ENCODE measurements at regions not wholly inside any gene's neighbourhood (a gene's known extent, or its start where the extent isn't known, plus 50 kb on each side); places are given as distances from the start of the nearest gene placed in this dataset.

- no peak for DNase-seq (ENCODE audit: low read depth in 4 of 4, low spot score in 2 of 4)
Observed at GRCh38 chr3:180528843-180529242, 73.1 kb upstream of the TTC14 start.

GRCh38 chr3:180529778-180530177 is 72.2 kb upstream of the TTC14 start:
- DNase-seq (ENCODE audit: low read depth in 4 of 4, low spot score in 2 of 4) = no peak

DNA sequence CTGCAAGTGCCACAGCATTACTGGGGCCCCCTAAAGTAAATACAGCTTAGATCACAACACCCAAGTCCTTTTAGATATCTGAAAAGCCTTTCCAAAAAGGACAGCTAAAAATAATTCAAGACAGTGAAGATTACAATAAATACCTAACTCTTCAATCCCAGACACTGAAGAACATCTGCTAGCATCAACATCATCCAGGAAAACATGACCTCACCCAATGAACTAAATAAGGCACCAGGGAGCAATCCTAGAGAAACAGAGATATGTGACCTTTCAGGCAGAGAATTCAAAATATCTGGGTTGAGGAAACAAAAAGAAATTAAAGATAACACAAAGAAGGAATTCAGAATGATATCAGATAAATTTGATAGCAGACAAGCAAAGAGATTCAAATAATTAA is 71.7 kb upstream of the TTC14 start:
- DNase-seq (ENCODE audit: low read depth in 4 of 4, low spot score in 2 of 4) = no peak

DNA sequence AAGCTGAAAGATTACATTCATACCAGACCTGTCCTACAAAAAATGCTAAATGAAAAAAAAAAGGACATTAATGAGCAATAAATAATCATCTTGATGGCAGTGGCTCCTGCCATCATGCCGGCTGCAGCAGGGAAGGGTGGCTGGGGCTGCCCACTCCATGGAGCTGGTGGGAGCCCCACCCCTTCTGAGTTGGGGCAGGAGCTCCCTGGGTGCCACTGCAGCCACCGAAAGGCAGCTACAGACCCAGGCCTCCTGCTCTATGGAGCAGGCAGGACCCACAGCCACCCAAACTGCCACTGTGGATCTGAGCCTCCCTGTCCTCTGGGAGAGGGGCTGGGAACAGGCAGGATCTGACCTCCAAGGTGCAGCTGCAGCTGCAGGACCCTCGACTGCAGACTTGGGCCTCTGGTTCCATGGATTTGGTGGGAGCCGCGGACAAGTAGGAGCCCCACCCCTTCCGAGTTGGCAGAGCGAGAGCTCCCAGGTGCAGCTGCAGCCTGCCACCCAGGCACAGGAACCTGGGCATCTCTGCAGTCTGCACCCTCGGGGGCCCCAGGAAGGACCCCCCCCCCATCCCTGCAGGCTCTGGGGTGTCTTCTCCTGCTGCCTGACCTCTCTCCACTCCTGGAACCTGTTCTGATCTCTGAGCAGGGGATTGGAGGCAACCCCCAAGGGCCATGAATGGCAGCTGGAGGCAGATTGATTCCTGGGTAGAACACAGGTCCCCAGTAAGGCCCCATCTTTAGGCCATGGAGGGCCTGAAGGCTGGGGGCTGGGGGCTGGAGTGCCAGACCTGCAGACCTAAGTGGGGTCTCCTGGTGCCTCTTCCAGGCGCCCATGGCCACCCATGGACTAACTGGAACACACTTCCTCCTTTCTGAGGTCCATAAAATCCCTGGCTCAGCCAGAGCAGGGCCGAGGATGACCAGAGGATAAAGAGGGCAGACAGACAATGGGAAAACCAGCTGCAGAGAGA is 70.4 kb upstream of the TTC14 start:
- no peak for DNase-seq (ENCODE audit: low read depth in 4 of 4, low spot score in 2 of 4)

- DNase-seq (ENCODE audit: low read depth in 4 of 4, low spot score in 2 of 4) = no peak
Observed at GRCh38 chr3:180534828-180535227, 67.1 kb upstream of the TTC14 start.

DNA sequence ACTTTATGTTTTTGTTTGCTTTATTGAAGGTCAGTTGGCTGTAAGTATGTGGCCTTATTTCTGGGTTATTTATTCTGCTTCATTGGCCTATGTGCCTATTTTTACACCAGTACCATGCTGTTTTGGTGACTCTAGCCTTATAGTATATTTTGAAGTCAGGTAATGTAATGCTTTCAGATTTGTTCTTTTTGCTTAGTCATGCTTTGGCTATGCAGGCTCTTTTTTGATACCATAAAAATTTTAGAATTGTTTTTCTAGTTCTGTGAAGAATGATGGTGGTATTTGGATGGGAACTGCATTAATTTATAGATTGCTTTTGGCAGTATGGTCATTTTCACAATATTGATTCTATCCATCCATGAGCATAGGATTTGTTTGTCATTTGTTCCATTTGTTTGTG is 63.5 kb upstream of the TTC14 start:
- DNase-seq (ENCODE audit: low read depth in 4 of 4, low spot score in 2 of 4) = no peak

- no peak for DNase-seq (ENCODE audit: low read depth in 4 of 4, low spot score in 2 of 4)
Observed at GRCh38 chr3:180543877-180544276, 58.1 kb upstream of the TTC14 start.

DNA sequence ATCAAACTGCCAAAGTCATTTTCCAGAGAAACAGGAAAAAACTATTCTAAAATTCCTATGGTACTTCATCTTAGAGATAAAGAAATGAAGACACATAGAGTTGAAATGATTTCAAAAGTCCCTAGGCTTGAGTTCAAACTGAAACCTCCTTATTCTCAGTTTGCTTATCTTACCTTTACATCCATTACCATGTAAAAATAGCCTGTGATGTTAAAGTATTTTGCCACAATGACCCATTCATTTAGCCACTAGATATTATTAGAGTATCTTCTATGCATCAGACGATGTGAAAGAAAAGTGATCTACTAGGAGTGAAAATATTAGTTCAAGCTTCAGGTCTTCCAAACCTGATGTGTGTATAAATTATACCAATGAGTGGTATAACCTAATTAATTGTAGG is 55.1 kb upstream of the TTC14 start:
- no peak for DNase-seq (ENCODE audit: low read depth in 4 of 4, low spot score in 2 of 4)

- no peak for DNase-seq (ENCODE audit: low read depth in 4 of 4, low spot score in 2 of 4)
Observed at GRCh38 chr3:180548050-180548449, 53.9 kb upstream of the TTC14 start.

All from left renal cortex interstitium (tissue), 4 donors.